Lower lobe of right lung (tissue), 2 donors: ENCODE measurements at regions not wholly inside any gene's neighbourhood (a gene's known extent, or its start where the extent isn't known, plus 50 kb on each side); places are given as distances from the start of the nearest gene placed in this dataset.

Source experiments
- ATAC-seq, 2 donors: fragments of 200-7000 bp; cut with Tn5 transposase; one replicate each; pipeline ENCODE4 v1.9.1; 2020 to 2022; ENCODE audit warnings: mild to moderate bottlenecking in 2 of 2, moderate library complexity in 2 of 2
- DNase-seq: peaks from one replicate; pipeline ENCODE4 v3.0.0-alpha.2; 2020
- H3K27ac ChIP-seq: fragments of 200-600 bp; one replicate; pipeline ENCODE4 v1.8.0; 2022
- H3K27me3 ChIP-seq: fragments of 200-600 bp; one replicate; pipeline ENCODE4 v1.8.0; 2022; ENCODE audit warnings: low read depth
- H3K36me3 ChIP-seq: fragments of 200-600 bp; one replicate; pipeline ENCODE4 v1.8.0; 2022; ENCODE audit warnings: mild to moderate bottlenecking
- H3K4me1 ChIP-seq: fragments of 200-600 bp; one replicate; pipeline ENCODE4 v1.8.0; 2022
- H3K4me3 ChIP-seq: fragments of 200-600 bp; one replicate; pipeline ENCODE4 v1.8.0; 2022; ENCODE audit warnings: mild to moderate bottlenecking
- H3K9me3 ChIP-seq: fragments of 200-600 bp; one replicate; pipeline ENCODE4 v1.8.0; 2022
- intact Hi-C: fragments of 100-400 bp; cut with DNase I; formaldehyde crosslinking; loops from one replicate; pipeline ENCODE4 v1.11.0; 2022
- TF ChIP-seq, protein P1 (sequence below): fragments of 200-600 bp; IDR thresholded peaks from one replicate; pipeline ENCODE4 v1.8.0; 2022; ENCODE audit warnings: antibody characterized with exemption, mild to moderate bottlenecking
- donor health status: DM: no; HTN: yes; CAD: no; lungs with severe emphysema.

DNA sequence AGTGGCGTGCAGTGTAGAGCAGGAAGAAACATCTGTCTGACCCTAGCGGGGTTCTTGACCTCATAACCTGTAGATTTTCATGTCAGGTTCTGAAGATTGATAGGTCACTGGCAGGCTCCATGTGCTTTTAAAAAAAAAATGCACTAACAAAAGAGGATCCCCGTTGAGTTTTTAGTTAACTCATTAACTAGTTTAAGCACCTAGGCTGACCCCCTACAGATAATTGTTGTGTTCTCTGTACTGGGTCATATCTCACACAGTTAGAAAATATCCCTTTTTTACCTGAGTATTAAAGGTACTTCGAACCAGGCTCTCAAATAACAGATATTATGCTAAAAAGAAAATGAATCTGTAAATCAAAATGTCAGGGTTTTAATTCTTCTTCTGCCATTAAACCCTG is 676.6 kb downstream of the CDH11 start:
- Histone ChIP-seq H3K27ac (no peak overlapping the region), H3K36me3 (no peaks in the 10 kb centered on the region), H3K4me1 (peaks cover 4% of the 10 kb centered on the region), H3K4me3 (no peak overlapping the region), H3K27me3 (no peaks in the 10 kb centered on the region), H3K9me3 (no peaks in the 10 kb centered on the region)
- DNase-seq (no peak), ATAC-seq (no peak)
- TF ChIP-seq, protein P1, sequence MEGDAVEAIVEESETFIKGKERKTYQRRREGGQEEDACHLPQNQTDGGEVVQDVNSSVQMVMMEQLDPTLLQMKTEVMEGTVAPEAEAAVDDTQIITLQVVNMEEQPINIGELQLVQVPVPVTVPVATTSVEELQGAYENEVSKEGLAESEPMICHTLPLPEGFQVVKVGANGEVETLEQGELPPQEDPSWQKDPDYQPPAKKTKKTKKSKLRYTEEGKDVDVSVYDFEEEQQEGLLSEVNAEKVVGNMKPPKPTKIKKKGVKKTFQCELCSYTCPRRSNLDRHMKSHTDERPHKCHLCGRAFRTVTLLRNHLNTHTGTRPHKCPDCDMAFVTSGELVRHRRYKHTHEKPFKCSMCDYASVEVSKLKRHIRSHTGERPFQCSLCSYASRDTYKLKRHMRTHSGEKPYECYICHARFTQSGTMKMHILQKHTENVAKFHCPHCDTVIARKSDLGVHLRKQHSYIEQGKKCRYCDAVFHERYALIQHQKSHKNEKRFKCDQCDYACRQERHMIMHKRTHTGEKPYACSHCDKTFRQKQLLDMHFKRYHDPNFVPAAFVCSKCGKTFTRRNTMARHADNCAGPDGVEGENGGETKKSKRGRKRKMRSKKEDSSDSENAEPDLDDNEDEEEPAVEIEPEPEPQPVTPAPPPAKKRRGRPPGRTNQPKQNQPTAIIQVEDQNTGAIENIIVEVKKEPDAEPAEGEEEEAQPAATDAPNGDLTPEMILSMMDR = no peak
- intact Hi-C loops = no loop called here

DNA sequence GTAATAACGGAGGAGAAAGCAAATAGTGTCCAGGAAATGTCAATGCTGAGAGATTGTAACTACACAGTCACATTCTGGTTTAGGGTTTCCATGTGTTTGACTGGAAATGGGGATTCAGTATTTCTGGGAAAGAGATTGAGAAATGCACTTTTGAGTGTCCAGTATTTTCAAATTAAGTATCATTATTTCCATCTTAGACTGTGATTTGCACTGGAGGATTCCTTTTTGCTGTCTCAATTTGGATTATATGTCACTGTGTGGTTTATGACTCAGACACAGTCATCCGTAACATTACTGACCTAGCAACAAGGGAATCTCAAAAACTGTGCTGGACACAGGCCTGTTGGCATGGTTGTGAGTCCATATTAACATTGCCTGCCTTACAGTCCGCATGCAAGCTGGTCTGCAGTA is 681.4 kb downstream of the CDH11 start:
- no peak overlapping the region for H3K4me3 ChIP-seq
- no peaks in the 10 kb centered on the region for H3K9me3 ChIP-seq
- peaks cover 4% of the 10 kb centered on the region for H3K4me1 ChIP-seq
- no peaks in the 10 kb centered on the region for H3K27me3 ChIP-seq
- peak; percentile 61 to 89 for ATAC-seq
- TF ChIP-seq, protein P1 = no peak
- no peaks in the 10 kb centered on the region for H3K36me3 ChIP-seq
- intact Hi-C loops = no loop called here
- DNase-seq = no peak
- no peak overlapping the region for H3K27ac ChIP-seq

DNA sequence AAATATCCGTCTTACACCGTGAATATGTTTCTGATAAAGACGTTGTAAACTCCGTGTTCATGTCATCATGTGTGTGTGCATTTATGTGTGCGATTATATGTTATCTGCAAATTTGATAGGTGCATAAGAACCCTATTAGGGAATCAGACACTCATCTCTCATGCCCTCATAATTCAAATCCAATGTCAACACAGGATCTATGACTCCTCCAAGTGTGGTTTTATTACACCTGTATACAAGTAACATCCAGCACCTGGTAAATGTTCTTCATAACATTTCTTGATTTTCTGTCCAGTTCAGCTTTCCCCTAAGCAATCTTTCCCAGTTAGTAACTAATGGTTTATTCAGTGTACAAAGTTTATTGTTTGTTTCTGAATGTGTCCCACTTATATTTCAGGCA is 681.9 kb downstream of the CDH11 start:
- DNase-seq (no peak), ATAC-seq (peak in 1 of 2 donors; percentile 41)
- intact Hi-C loops = no loop called here

DNA sequence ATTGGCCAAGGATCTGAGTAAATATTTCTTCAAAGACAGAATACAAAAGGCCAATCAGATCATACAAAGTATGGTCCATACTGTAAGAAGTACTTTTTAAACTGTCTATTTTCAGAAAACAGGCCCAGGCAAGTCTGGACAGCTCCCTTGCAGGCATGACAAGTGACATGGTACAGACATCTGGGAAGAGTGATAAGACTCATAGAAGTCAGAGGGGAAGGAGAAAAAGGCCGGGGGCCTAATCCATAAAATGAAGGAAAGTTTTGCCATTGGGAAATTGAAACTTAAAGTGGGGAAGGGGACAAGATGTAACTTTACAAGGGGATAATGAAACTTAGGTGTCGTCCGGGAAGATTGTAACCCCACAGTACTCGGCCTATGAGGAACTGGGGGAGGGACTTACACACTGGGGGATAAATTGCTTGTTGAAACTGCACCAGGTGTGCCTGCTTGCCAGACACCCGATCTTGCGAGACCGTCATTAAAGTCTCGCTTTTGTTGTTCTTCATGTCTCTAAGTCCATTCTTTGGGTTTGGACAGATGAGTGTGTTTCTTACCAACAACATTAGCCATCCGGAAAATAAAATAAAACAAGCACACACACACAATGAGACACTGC is 684.0 kb downstream of the CDH11 start:
- no peaks in the 10 kb centered on the region for H3K27me3 ChIP-seq
- TF ChIP-seq, protein P1 = no peak
- no peaks in the 10 kb centered on the region for H3K9me3 ChIP-seq
- ATAC-seq (no peak), DNase-seq (no peak)
- no peaks in the 10 kb centered on the region for H3K36me3 ChIP-seq
- H3K4me1 ChIP-seq = peaks cover 4% of the 10 kb centered on the region
- intact Hi-C loops = no loop called here
- no peak overlapping the region for H3K27ac ChIP-seq
- H3K4me3 ChIP-seq = no peak overlapping the region

More for the DNA sequence above, 681.9 kb downstream of the CDH11 start:
- Histone ChIP-seq H3K27me3 (no peaks in the 10 kb centered on the region), H3K4me1 (peaks cover 4% of the 10 kb centered on the region), H3K4me3 (no peak overlapping the region), H3K9me3 (no peaks in the 10 kb centered on the region), H3K27ac (no peak overlapping the region), H3K36me3 (no peaks in the 10 kb centered on the region)
- TF ChIP-seq, protein P1 = no peak

DNA sequence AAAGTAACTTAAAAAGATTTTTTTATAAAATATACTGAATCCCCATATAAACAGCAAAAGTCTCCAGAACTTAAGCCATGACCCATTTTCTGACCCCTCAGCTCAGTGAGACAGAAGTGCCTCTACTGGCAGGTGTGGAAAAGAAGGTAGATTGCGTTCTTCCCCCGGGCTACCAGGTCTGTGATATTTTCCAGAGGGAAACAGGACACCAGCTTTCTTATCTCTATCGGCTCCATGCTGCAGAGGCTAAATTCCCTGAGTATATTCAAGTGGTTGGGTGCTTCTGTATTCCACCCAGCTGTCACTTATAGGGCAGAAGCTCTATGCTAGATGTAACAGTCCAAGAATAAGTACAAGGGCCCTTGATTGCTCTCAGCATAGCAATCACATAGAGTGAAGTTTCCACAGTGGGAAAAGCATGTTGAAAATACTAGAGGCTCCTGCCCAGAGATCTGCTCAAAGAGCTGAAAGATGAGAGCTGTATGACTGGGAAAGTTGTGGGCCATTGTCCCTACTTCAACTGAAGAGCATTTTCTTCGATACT is 687.3 kb downstream of the CDH11 start:
- Histone ChIP-seq H3K4me1 (no peaks in the 10 kb centered on the region), H3K4me3 (no peak overlapping the region), H3K27me3 (no peaks in the 10 kb centered on the region), H3K9me3 (peaks cover 7% of the 10 kb centered on the region), H3K27ac (no peak overlapping the region), H3K36me3 (no peaks in the 10 kb centered on the region)
- intact Hi-C loops = no loop called here
- ATAC-seq (peak in 1 of 2 donors; percentile 16), DNase-seq (no peak)
- TF ChIP-seq, protein P1 = no peak
